H1 (cell line): ENCODE measurements at regions not wholly inside any gene's neighbourhood (a gene's known extent, or its start where the extent isn't known, plus 50 kb on each side); places are given as distances from the start of the nearest gene placed in this dataset.

Source experiments
- CTCF ChIA-PET: fragments of 300-600 bp; sonication (Branson Sonifier 250); formaldehyde crosslinking; loops from one replicate; lab custom pipeline; 2021; ENCODE audit not compliant: partially characterized antibody; lab: Charles Lee
- POLR2A ChIA-PET: fragments of 300-600 bp; sonication (Branson Sonifier 250); formaldehyde crosslinking; loops from one replicate; lab custom pipeline; 2021; ENCODE audit warnings: inconsistent platforms; ENCODE audit not compliant: partially characterized antibody; lab: Charles Lee
- DNase-seq, 2 experiments: peaks; one replicate each; pipeline versions ENCODE4 v3.0.0 to v3.0.0-alpha.2; 2010 to 2022; ENCODE audit warnings: low spot score in 2 of 2, low read depth in 1 of 2, mixed read lengths in 1 of 2
- FAIRE-seq: peaks from 2 replicates; lab custom pipeline; 2011; peaks lifted over from hg19 to GRCh38; lab: Jason Lieb, UNC
- H2AFZ ChIP-seq: 2 replicates; pipeline ENCODE4 v1.8.1; 2012; ENCODE audit warnings: low read length, inconsistent platforms
- H2AK5ac ChIP-seq: 2 replicates; pipeline ENCODE4 v1.6.1; 2013; ENCODE audit warnings: low read depth, low read length
- H2BK120ac ChIP-seq: replicated peaks from 2 replicates; pipeline ENCODE3; 2013; ENCODE audit warnings: low read depth, low read length, inconsistent platforms
- H2BK12ac ChIP-seq: 2 replicates; pipeline ENCODE4 v1.6.1; 2013; ENCODE audit warnings: low read depth, low read length
- H2BK15ac ChIP-seq: 2 replicates; pipeline ENCODE4 v1.6.1; 2013; ENCODE audit warnings: low read length
- H2BK20ac ChIP-seq: 2 replicates; pipeline ENCODE4 v1.6.1; 2013; ENCODE audit warnings: low read length
- H2BK5ac ChIP-seq: 2 replicates; pipeline ENCODE4 v1.6.1; 2013; ENCODE audit warnings: low read depth, low read length
- H3K14ac ChIP-seq: 2 replicates; pipeline ENCODE4 v1.6.1; 2013; ENCODE audit warnings: inconsistent platforms; ENCODE audit not compliant: insufficient read length
- H3K18ac ChIP-seq: 2 replicates; pipeline ENCODE4 v1.6.1; 2013; ENCODE audit warnings: low read length; ENCODE audit errors: extremely low read depth
- H3K23ac ChIP-seq: 2 replicates; pipeline ENCODE4 v1.6.1; 2013; ENCODE audit warnings: inconsistent platforms; ENCODE audit not compliant: insufficient read length
- H3K23me2 ChIP-seq: 2 replicates; pipeline ENCODE4 v1.6.1; 2013; ENCODE audit warnings: low read depth, low read length
- H3K27ac ChIP-seq: 2 replicates; pipeline ENCODE4 v1.6.1; 2011; ENCODE audit warnings: low read depth, low read length, inconsistent platforms
- H3K27me3 ChIP-seq, 4 experiments: replicated peaks in 1 of 4; 1 replicate in 1 of 4; 2 replicates in 3 of 4; pipeline versions ENCODE4 v1.6.1 to v1.8.1; 2011 to 2013; ENCODE audit warnings: low read length in 3 of 4, mild to moderate bottlenecking in 3 of 4, inconsistent platforms in 2 of 4, mixed read lengths in 2 of 4, moderate library complexity in 1 of 4; ENCODE audit not compliant: control insufficient read depth in 3 of 4, insufficient read depth in 3 of 4; ENCODE audit errors: extremely low read depth in 1 of 4
- H3K36me3 ChIP-seq, 4 experiments: 2 replicates each; pipeline versions ENCODE4 v1.6.1 to v1.8.1; 2011 to 2013; ENCODE audit warnings: mild to moderate bottlenecking in 4 of 4, low read length in 3 of 4, moderate library complexity in 2 of 4, control low read depth in 1 of 4, inconsistent platforms in 1 of 4; ENCODE audit not compliant: insufficient read depth in 4 of 4, control insufficient read depth in 2 of 4
- H3K4ac ChIP-seq: replicated peaks from 2 replicates; pipeline ENCODE3; 2013; ENCODE audit warnings: low read length, low read depth, mixed read lengths, inconsistent platforms; ENCODE audit not compliant: insufficient read length
- H3K4me1 ChIP-seq, 4 experiments: replicated peaks in 1 of 4; 1 replicate in 1 of 4; 2 replicates in 3 of 4; pipeline versions ENCODE4 v1.6.1 to v1.8.1; 2011 to 2013; ENCODE audit warnings: low read length in 3 of 4, inconsistent platforms in 2 of 4, mixed read lengths in 1 of 4; ENCODE audit not compliant: insufficient read depth in 4 of 4, control insufficient read depth in 3 of 4
- H3K4me2 ChIP-seq, 2 experiments: 2 replicates each; pipeline versions ENCODE4 v1.6.1 to v1.8.1; 2011 to 2013; ENCODE audit warnings: low read depth in 2 of 2, low read length in 2 of 2, control low read depth in 1 of 2, inconsistent platforms in 1 of 2, mild to moderate bottlenecking in 1 of 2; ENCODE audit not compliant: insufficient read depth in 1 of 2
- H3K4me3 ChIP-seq, 4 experiments: fragments of 200-600, 300-600 bp in 1 of 4; sonication (generic), shearing (Covaris generic), sonication (Bioruptor Twin) in 1 of 4; 2 replicates each; pipeline versions ENCODE4 v1.5.1 to v1.8.1; 2011 to 2016; ENCODE audit warnings: low read length in 4 of 4, low read depth in 3 of 4, control low read depth in 2 of 4, inconsistent platforms in 2 of 4, mild to moderate bottlenecking in 2 of 4, mixed read lengths in 1 of 4, moderate library complexity in 1 of 4; ENCODE audit not compliant: insufficient read depth in 2 of 4; ENCODE audit errors: extremely low read depth in 1 of 4
- H3K56ac ChIP-seq: replicated peaks from 2 replicates; pipeline ENCODE3; 2013; ENCODE audit warnings: low read depth, mild to moderate bottlenecking, mixed read lengths, low read length, inconsistent platforms; ENCODE audit not compliant: insufficient read length
- H3K79me1 ChIP-seq: 2 replicates; pipeline ENCODE4 v1.6.1; 2013; ENCODE audit warnings: low read depth, low read length, control low read depth
- H3K79me2 ChIP-seq, 2 experiments: 2 replicates each; pipeline versions ENCODE4 v1.6.1 to v1.8.1; 2012 to 2013; ENCODE audit warnings: low read length in 2 of 2, mild to moderate bottlenecking in 2 of 2, inconsistent platforms in 1 of 2; ENCODE audit not compliant: insufficient read depth in 2 of 2, control insufficient read depth in 1 of 2
- H3K9ac ChIP-seq, 4 experiments: replicated peaks in 1 of 4; 1 replicate in 1 of 4; 2 replicates in 3 of 4; pipeline versions ENCODE4 v1.6.1 to v1.8.1; 2011 to 2013; ENCODE audit warnings: low read depth in 3 of 4, low read length in 3 of 4, control low read depth in 2 of 4, mild to moderate bottlenecking in 2 of 4, moderate library complexity in 2 of 4, inconsistent platforms in 1 of 4; ENCODE audit errors: extremely low read depth in 1 of 4
- H3K9me3 ChIP-seq, 2 experiments: 2 replicates each; pipeline versions ENCODE4 v1.6.1 to v1.8.1; 2012 to 2013; ENCODE audit warnings: mild to moderate bottlenecking in 2 of 2, moderate library complexity in 2 of 2, control low read depth in 1 of 2, inconsistent platforms in 1 of 2, low read depth in 1 of 2, low read length in 1 of 2, mixed read lengths in 1 of 2; ENCODE audit not compliant: insufficient read depth in 2 of 2
- H4K20me1 ChIP-seq, 2 experiments: replicated peaks in 1 of 2; 2 replicates each; pipeline versions ENCODE3 to v1.8.1; 2011 to 2013; ENCODE audit warnings: inconsistent platforms in 2 of 2, low read length in 2 of 2, mild to moderate bottlenecking in 1 of 2; ENCODE audit not compliant: insufficient read depth in 2 of 2, control insufficient read depth in 1 of 2
- H4K5ac ChIP-seq: 2 replicates; pipeline ENCODE4 v1.6.1; 2013; ENCODE audit warnings: low read length, low read depth, mixed read lengths, inconsistent platforms; ENCODE audit not compliant: insufficient read length
- H4K8ac ChIP-seq: 2 replicates; pipeline ENCODE4 v1.8.0; 2013; ENCODE audit warnings: mild to moderate bottlenecking, moderate library complexity, low read length, inconsistent platforms; ENCODE audit not compliant: insufficient read depth; ENCODE audit errors: extremely low read depth
- H4K91ac ChIP-seq: replicated peaks from 2 replicates; pipeline ENCODE3; 2013; ENCODE audit warnings: low read length, mixed read lengths, inconsistent platforms; ENCODE audit not compliant: insufficient read length
- ATF2 ChIP-seq: IDR thresholded peaks from 2 replicates; pipeline ENCODE4 v1.6.1; 2012; ENCODE audit warnings: low read length, inconsistent platforms
- ATF3 ChIP-seq: IDR thresholded peaks from 2 replicates; pipeline ENCODE4 v1.6.1; 2011; ENCODE audit warnings: low read depth, mild to moderate bottlenecking, low read length; ENCODE audit not compliant: insufficient read depth
- CEBPB ChIP-seq: IDR thresholded peaks from 2 replicates; pipeline ENCODE4 v1.6.1; 2012; ENCODE audit warnings: low read depth, low read length
- EGR1 ChIP-seq: IDR thresholded peaks from 2 replicates; pipeline ENCODE4 v1.6.1; 2011; ENCODE audit warnings: low read depth, low read length, borderline replicate concordance
- JUND ChIP-seq: IDR thresholded peaks from 2 replicates; pipeline ENCODE4 v1.6.1; 2011; ENCODE audit warnings: mild to moderate bottlenecking, improper control_type of control experiment, low read length
- POLR2A ChIP-seq, 2 experiments: IDR thresholded peaks; 1 replicate in 1 of 2; 2 replicates in 1 of 2; pipeline ENCODE4 v1.6.1; 2011; ENCODE audit warnings: low read depth in 2 of 2, low read length in 2 of 2, mild to moderate bottlenecking in 2 of 2; ENCODE audit errors: control extremely low read depth in 1 of 2
- SP1 ChIP-seq: IDR thresholded peaks from 2 replicates; pipeline ENCODE4 v1.6.1; 2011; ENCODE audit warnings: low read depth, low read length
- SP4 ChIP-seq: IDR thresholded peaks from 2 replicates; pipeline ENCODE4 v1.6.1; 2012; ENCODE audit warnings: low read length, inconsistent platforms
- TAF1 ChIP-seq: IDR thresholded peaks from 2 replicates; pipeline ENCODE4 v1.6.1; 2011; ENCODE audit warnings: mild to moderate bottlenecking, low read depth, low read length
- TEAD4 ChIP-seq: IDR thresholded peaks from 2 replicates; pipeline ENCODE4 v1.6.1; 2012; ENCODE audit warnings: low read depth, low read length, inconsistent platforms, mixed read lengths
- YY1 ChIP-seq: IDR thresholded peaks from 2 replicates; pipeline ENCODE4 v1.6.1; 2011; ENCODE audit warnings: low read depth, mild to moderate bottlenecking, low read length
- WGBS, 2 experiments: shearing (Covaris generic) in 1 of 2; methylation state at CpG; one replicate each; pipeline versions ENCODE4 v1.1.6 to v1.1.7; 2013 to 2015; ENCODE audit warnings: low lambda C conversion rate in 2 of 2, mixed read lengths in 2 of 2, inconsistent platforms in 1 of 2, low coverage in 1 of 2, missing lambda C conversion rate in 1 of 2; ENCODE audit not compliant: insufficient replicate concordance in 2 of 2, insufficient coverage in 1 of 2, insufficient read length in 1 of 2; ENCODE audit errors: extremely low coverage in 1 of 2, missing lambda C conversion rate in 1 of 2; 5-methylcytosine and 5-hydroxymethylcytosine counted together

GRCh38 chr15:69606921-69607500, 154.4 kb downstream of the RPLP1 start:
- H2AFZ ChIP-seq, result no peak overlapping the region
- no peak overlapping the region for H3K4me2 ChIP-seq
- H2BK15ac ChIP-seq, result no peak overlapping the region
- 0 out of 2 replicates have a peak overlapping the region, but pooled peaks have one; percentile 42 for H2AK5ac ChIP-seq
- H4K20me1 ChIP-seq, result no peaks in the 10 kb centered on the region
- no peak overlapping the region for H2BK20ac ChIP-seq
- H3K23ac ChIP-seq, result no peak overlapping the region
- H3K14ac ChIP-seq, result no peak overlapping the region
- no peaks in the 10 kb centered on the region for H3K4me1 ChIP-seq
- peak; percentile 13 for FAIRE-seq
- H3K4me3 ChIP-seq, result no peak overlapping the region
- H3K56ac ChIP-seq, result no peak overlapping the region
- H3K4ac ChIP-seq, result no peak overlapping the region
- no peak overlapping the region for H3K27ac ChIP-seq
- H2BK5ac ChIP-seq, result no peak overlapping the region
- no peak overlapping the region for H3K18ac ChIP-seq
- H3K79me1 ChIP-seq, result no peaks in the 10 kb centered on the region
- H3K36me3 ChIP-seq, result no peaks in the 10 kb centered on the region
- H4K91ac ChIP-seq, result no peak overlapping the region
- no peak overlapping the region for H4K8ac ChIP-seq
- CTCF ChIA-PET, result interaction anchor here (0.6 to 1.3 kb wide), 2 partner anchors 129 to 145 kb away, joined by 3 to 4 read pairs; no protein-coding TSS in a partner anchor
- H3K9me3 ChIP-seq, result no peaks in the 10 kb centered on the region
- no peak for TF ChIP-seq TEAD4
- TF ChIP-seq ATF2, result no peak
- TF ChIP-seq SP4, result no peak
- no peak for TF ChIP-seq POLR2A (IDR thresholded peaks at IDR 0.05; ENCODE audit: control extremely low read depth in 1 of 2, low read depth in 2 of 2, low read length in 2 of 2)
- TF ChIP-seq JUND, result peak; percentile 15; the same call in 1 of the 2 replicates
- TF ChIP-seq YY1, result 0 out of 2 replicates have a peak, but pooled peaks have one; percentile 11
- TF ChIP-seq SP1, result no peak
- TF ChIP-seq CEBPB, result no peak
- TF ChIP-seq TAF1, result no peak
- TF ChIP-seq ATF3, result no peak
- TF ChIP-seq EGR1, result no peak
- POLR2A ChIA-PET, result interaction anchor here (0.6 kb wide), 1 partner anchor 97 kb away, joined by 3 read pairs; no protein-coding TSS in a partner anchor
- no peaks in the 10 kb centered on the region for H3K79me2 ChIP-seq
- H4K5ac ChIP-seq, result no peak overlapping the region
- no peak overlapping the region for H3K9ac ChIP-seq
- WGBS, 2 experiments, result 89% methylated on average over 11 of the region's 11 CpGs; no CpG with 5 or more reads in 1 of the 2 experiments
- no peaks in the 10 kb centered on the region for H3K23me2 ChIP-seq
- no peak for DNase-seq
- H3K27me3 ChIP-seq, result no peaks in the 10 kb centered on the region
- H2BK12ac ChIP-seq, result no peak overlapping the region
- no peak overlapping the region for H2BK120ac ChIP-seq
